Osteoblast (primary cell): ENCODE measurements at regions not wholly inside any gene's neighbourhood (a gene's known extent, or its start where the extent isn't known, plus 50 kb on each side); places are given as distances from the start of the nearest gene placed in this dataset.
"Not testable (repeated sequence)": the region's sequence is repeated elsewhere in the genome, so short reads cannot be mapped to it uniquely, and the experiment has no call there.

Experiments used
- DNase-seq: peaks from one replicate; pipeline ENCODE4 v3.0.0; 2011; ENCODE audit warnings: low spot score, mixed read lengths; ENCODE audit not compliant: insufficient read length; ENCODE audit errors: missing footprints
- H2AFZ ChIP-seq: 2 replicates; pipeline ENCODE4 v1.6.0; 2011; ENCODE audit warnings: mild to moderate bottlenecking, low read length
- H3K27ac ChIP-seq: 2 replicates; pipeline ENCODE4 v1.5.1; 2011; ENCODE audit warnings: mild to moderate bottlenecking, low read depth, low read length, moderate library complexity
- H3K27me3 ChIP-seq: 2 replicates; pipeline ENCODE4 v1.6.0; 2012; ENCODE audit warnings: mild to moderate bottlenecking, control low read depth, inconsistent platforms, low read length, moderate library complexity; ENCODE audit not compliant: insufficient read depth
- H3K36me3 ChIP-seq: 2 replicates; pipeline ENCODE4 v1.5.1; 2011; ENCODE audit warnings: mild to moderate bottlenecking, low read length, control low read depth, moderate library complexity; ENCODE audit not compliant: insufficient read depth
- H3K4me1 ChIP-seq: 2 replicates; pipeline ENCODE4 v1.5.1; 2011; ENCODE audit warnings: mild to moderate bottlenecking, low read length, control low read depth, moderate library complexity; ENCODE audit not compliant: insufficient read depth
- H3K4me2 ChIP-seq: 2 replicates; pipeline ENCODE4 v1.6.0; 2011; ENCODE audit warnings: mild to moderate bottlenecking, low read length; ENCODE audit not compliant: insufficient read depth
- H3K4me3 ChIP-seq: fragments of 200-600 bp; sonication (generic); 3 replicates; pipeline ENCODE4 v1.5.1; 2012; ENCODE audit warnings: mild to moderate bottlenecking, low read length, inconsistent platforms; ENCODE audit not compliant: insufficient read depth
- H3K79me2 ChIP-seq: 2 replicates; pipeline ENCODE4 v1.6.0; 2012; ENCODE audit warnings: mild to moderate bottlenecking, low read length, control low read depth, inconsistent platforms; ENCODE audit not compliant: insufficient read depth
- H3K9me3 ChIP-seq: 2 replicates; pipeline ENCODE4 v1.5.1; 2011; ENCODE audit warnings: low read depth, low read length, control low read depth
- H4K20me1 ChIP-seq: 2 replicates; pipeline ENCODE4 v1.6.0; 2012; ENCODE audit warnings: mild to moderate bottlenecking, low read length, control low read depth; ENCODE audit not compliant: insufficient read depth
- CTCF ChIP-seq: IDR thresholded peaks from 2 replicates; pipeline ENCODE4 v1.5.1; 2011; ENCODE audit warnings: mild to moderate bottlenecking, low read depth, low read length, moderate library complexity; ENCODE audit errors: extremely low read depth

- Histone ChIP-seq H3K27ac (no peak overlapping the region), H3K4me2 (no peak overlapping the region), H3K79me2 (no peaks in the 10 kb centered on the region), H3K9me3 (no peaks in the 10 kb centered on the region), H4K20me1 (no peaks in the 10 kb centered on the region), H3K36me3 (no peaks in the 10 kb centered on the region), H2AFZ (no peak overlapping the region), H3K4me1 (no peaks in the 10 kb centered on the region), H3K27me3 (no peaks in the 10 kb centered on the region), H3K4me3 (no peak overlapping the region)
- DNase-seq = no peak
- TF ChIP-seq CTCF = no peak
Observed at GRCh38 chr5:32951878-32952277, 240.8 kb downstream of the NPR3 start.

GRCh38 chr5:32952421-32952820, 241.3 kb downstream of the NPR3 start:
- H2AFZ ChIP-seq, H3K4me2 ChIP-seq, H3K27ac ChIP-seq, H3K79me2 ChIP-seq, H3K36me3 ChIP-seq, H3K27me3 ChIP-seq, H3K4me3 ChIP-seq, H4K20me1 ChIP-seq, H3K4me1 ChIP-seq, DNase-seq, H3K9me3 ChIP-seq: not testable (repeated sequence)

- no peak for DNase-seq
- no peaks in the 10 kb centered on the region for H3K4me1 ChIP-seq
- H4K20me1 ChIP-seq = no peaks in the 10 kb centered on the region
- TF ChIP-seq CTCF = no peak
- no peaks in the 10 kb centered on the region for H3K79me2 ChIP-seq
- no peak overlapping the region for H3K4me3 ChIP-seq
- H3K36me3 ChIP-seq = no peaks in the 10 kb centered on the region
- H3K27me3 ChIP-seq = no peaks in the 10 kb centered on the region
- H3K9me3 ChIP-seq = no peaks in the 10 kb centered on the region
- H3K27ac ChIP-seq = no peak overlapping the region
- H2AFZ ChIP-seq = no peak overlapping the region
- H3K4me2 ChIP-seq = no peak overlapping the region
Observed at GRCh38 chr5:32953694-32954093, 242.6 kb downstream of the NPR3 start.

GRCh38 chr5:32955814-32956213, 244.7 kb downstream of the NPR3 start:
- Histone ChIP-seq H3K9me3 (no peaks in the 10 kb centered on the region), H3K4me1 (no peaks in the 10 kb centered on the region), H3K27ac (no peak overlapping the region), H3K4me2 (no peak overlapping the region), H3K4me3 (no peak overlapping the region), H3K36me3 (no peaks in the 10 kb centered on the region), H4K20me1 (no peaks in the 10 kb centered on the region), H3K27me3 (no peaks in the 10 kb centered on the region), H3K79me2 (no peaks in the 10 kb centered on the region), H2AFZ (peak overlapping the region; percentile 30)
- TF ChIP-seq CTCF = no peak
- no peak for DNase-seq
